ENCODE measurements at regions not wholly inside any gene's neighbourhood (a gene's known extent, or its start where the extent isn't known, plus 50 kb on each side); places are given as distances from the start of the nearest gene placed in this dataset.

GRCh38 chr6:130518588-130518987, 152.8 kb downstream of the TMEM200A start:
- no peaks in the 10 kb centered on the region; the same call in 1 of the 2 replicates for H3K9me3 Mint-ChIP-seq
- H3K4me1 Mint-ChIP-seq (ENCODE audit: low read depth): peaks cover 45% of the 10 kb centered on the region
- H3K27me3 Mint-ChIP-seq (ENCODE audit: insufficient read depth): no peaks in the 10 kb centered on the region; the same call in 1 of the 2 replicates
- H3K36me3 Mint-ChIP-seq (ENCODE audit: low read depth): peaks cover 15% of the 10 kb centered on the region; the same call in 1 of the 2 replicates
- H3K4me3 Mint-ChIP-seq: no peak overlapping the region
- no peak overlapping the region for H3K27ac Mint-ChIP-seq
- TF ChIP-seq, protein P1, sequence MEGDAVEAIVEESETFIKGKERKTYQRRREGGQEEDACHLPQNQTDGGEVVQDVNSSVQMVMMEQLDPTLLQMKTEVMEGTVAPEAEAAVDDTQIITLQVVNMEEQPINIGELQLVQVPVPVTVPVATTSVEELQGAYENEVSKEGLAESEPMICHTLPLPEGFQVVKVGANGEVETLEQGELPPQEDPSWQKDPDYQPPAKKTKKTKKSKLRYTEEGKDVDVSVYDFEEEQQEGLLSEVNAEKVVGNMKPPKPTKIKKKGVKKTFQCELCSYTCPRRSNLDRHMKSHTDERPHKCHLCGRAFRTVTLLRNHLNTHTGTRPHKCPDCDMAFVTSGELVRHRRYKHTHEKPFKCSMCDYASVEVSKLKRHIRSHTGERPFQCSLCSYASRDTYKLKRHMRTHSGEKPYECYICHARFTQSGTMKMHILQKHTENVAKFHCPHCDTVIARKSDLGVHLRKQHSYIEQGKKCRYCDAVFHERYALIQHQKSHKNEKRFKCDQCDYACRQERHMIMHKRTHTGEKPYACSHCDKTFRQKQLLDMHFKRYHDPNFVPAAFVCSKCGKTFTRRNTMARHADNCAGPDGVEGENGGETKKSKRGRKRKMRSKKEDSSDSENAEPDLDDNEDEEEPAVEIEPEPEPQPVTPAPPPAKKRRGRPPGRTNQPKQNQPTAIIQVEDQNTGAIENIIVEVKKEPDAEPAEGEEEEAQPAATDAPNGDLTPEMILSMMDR (IDR thresholded peaks at IDR 0.05): no peak
- DNase-seq: no peak

GRCh38 chr6:130520221-130520620, 154.4 kb downstream of the TMEM200A start:
- Mint-ChIP-seq H3K36me3 (ENCODE audit: low read depth) (peaks cover 15% of the 10 kb centered on the region; the same call in 1 of the 2 replicates), H3K27ac (no peak overlapping the region), H3K4me3 (no peak overlapping the region), H3K9me3 (no peaks in the 10 kb centered on the region; the same call in 1 of the 2 replicates), H3K4me1 (ENCODE audit: low read depth) (peaks cover 32% of the 10 kb centered on the region), H3K27me3 (ENCODE audit: insufficient read depth) (no peaks in the 10 kb centered on the region; the same call in none of the 2 replicates)
- TF ChIP-seq, protein P1 (IDR thresholded peaks at IDR 0.05): no peak
- DNase-seq: peak; percentile 25

DNA sequence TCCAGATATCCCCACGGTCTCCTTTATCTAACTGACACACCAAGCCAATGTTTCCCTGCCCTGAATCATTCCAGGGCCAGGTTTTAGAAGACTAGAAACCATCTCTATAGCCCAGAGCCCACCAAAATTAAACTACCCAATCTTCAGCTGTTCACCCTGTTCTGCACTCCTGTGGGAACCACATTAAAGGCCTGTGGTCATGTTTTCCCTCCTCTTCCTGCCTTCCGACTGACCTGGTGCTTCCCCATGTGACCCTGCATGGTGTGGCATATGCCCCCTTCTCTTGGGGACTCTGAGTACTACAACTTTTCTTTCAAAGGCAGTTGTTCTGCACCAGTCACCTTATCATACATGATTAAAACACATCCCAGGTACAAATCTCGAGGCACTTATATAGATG, 155.0 kb downstream of the TMEM200A start:
- Mint-ChIP-seq H3K27me3 (ENCODE audit: insufficient read depth) (no peaks in the 10 kb centered on the region; the same call in none of the 2 replicates), H3K36me3 (ENCODE audit: low read depth) (peaks cover 15% of the 10 kb centered on the region; the same call in 1 of the 2 replicates), H3K9me3 (no peaks in the 10 kb centered on the region; the same call in 1 of the 2 replicates), H3K4me1 (ENCODE audit: low read depth) (peaks cover 32% of the 10 kb centered on the region), H3K4me3 (no peak overlapping the region), H3K27ac (peak overlapping the region; percentile 25; the same call in 1 of the 2 replicates)
- no peak for DNase-seq
- TF ChIP-seq, protein P1 (IDR thresholded peaks at IDR 0.05): no peak

- DNase-seq: no peak
- H3K4me1 Mint-ChIP-seq (ENCODE audit: low read depth): peaks cover 25% of the 10 kb centered on the region
- peaks cover 13% of the 10 kb centered on the region; the same call in 1 of the 2 replicates for H3K36me3 Mint-ChIP-seq (ENCODE audit: low read depth)
- TF ChIP-seq, protein P1 (IDR thresholded peaks at IDR 0.05): no peak
- H3K27me3 Mint-ChIP-seq (ENCODE audit: insufficient read depth): no peaks in the 10 kb centered on the region; the same call in 1 of the 2 replicates
- no peak overlapping the region for H3K4me3 Mint-ChIP-seq
- no peak overlapping the region for H3K27ac Mint-ChIP-seq
- H3K9me3 Mint-ChIP-seq: no peaks in the 10 kb centered on the region; the same call in 1 of the 2 replicates
These were observed 158.7 kb downstream of the TMEM200A start for GRCh38 chr6:130524552-130524951.

DNA sequence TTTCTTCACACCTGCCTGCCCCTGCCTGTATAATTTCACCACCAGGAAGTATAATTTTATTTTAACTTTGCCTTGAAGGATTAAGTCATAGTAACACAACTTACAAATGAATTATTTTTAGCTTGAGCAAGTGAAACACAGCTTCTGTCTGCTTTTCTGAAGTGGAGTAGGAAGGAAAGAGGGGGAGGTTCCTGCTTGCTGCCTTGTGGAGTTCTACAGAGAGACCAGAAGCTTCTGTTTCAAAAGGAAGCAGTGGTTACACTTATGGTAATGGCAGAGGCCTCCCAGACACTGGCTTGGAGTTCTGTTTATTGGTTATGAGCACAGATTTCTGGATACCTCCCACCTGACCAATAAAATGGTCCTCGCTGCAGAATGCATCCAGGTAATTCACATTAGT, 159.6 kb downstream of the TMEM200A start:
- Mint-ChIP-seq H3K36me3 (ENCODE audit: low read depth) (peaks cover 13% of the 10 kb centered on the region; the same call in 1 of the 2 replicates), H3K4me1 (ENCODE audit: low read depth) (peaks cover 20% of the 10 kb centered on the region), H3K27ac (no peak overlapping the region), H3K9me3 (no peaks in the 10 kb centered on the region; the same call in 1 of the 2 replicates), H3K27me3 (ENCODE audit: insufficient read depth) (no peaks in the 10 kb centered on the region; the same call in 1 of the 2 replicates), H3K4me3 (no peak overlapping the region)
- DNase-seq: no peak
- TF ChIP-seq, protein P1 (IDR thresholded peaks at IDR 0.05): no peak
